SH-SY5Y (cell line): ENCODE measurements at regions not wholly inside any gene's neighbourhood (a gene's known extent, or its start where the extent isn't known, plus 50 kb on each side); places are given as distances from the start of the nearest gene placed in this dataset.

Experiments used
- GATA2 ChIP-seq: IDR thresholded peaks from 2 replicates; pipeline ENCODE4 v1.6.1; 2011; ENCODE audit warnings: mild to moderate bottlenecking, low read depth, low read length
- GATA3 ChIP-seq: IDR thresholded peaks from 2 replicates; pipeline ENCODE4 v1.6.1; 2011; ENCODE audit warnings: low read depth, mild to moderate bottlenecking, low read length, moderate library complexity

DNA sequence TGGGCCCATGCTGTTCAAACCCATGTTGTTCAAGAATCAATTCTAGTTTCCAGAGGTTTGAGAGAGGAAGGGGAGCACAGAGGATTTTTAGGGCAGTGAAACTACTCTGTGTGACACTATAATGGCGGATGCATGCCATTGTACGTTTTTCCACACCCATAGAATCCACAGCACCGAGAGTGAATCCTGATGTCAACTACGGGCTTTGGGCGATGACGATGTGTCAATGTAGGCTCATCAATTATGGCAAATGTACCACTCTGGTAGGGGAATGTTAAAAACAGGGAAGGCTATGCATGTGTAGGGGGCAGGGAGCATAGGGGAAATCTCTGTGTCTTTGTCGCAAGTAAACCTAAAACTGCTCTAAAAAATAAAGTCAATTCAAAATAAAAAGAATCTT, 70.7 kb upstream of the UBAC2 start:
- TF ChIP-seq GATA2 = no peak
- TF ChIP-seq GATA3 = no peak
